ENCODE measurements at regions not wholly inside any gene's neighbourhood (a gene's known extent, or its start where the extent isn't known, plus 50 kb on each side); places are given as distances from the start of the nearest gene placed in this dataset.

DNA sequence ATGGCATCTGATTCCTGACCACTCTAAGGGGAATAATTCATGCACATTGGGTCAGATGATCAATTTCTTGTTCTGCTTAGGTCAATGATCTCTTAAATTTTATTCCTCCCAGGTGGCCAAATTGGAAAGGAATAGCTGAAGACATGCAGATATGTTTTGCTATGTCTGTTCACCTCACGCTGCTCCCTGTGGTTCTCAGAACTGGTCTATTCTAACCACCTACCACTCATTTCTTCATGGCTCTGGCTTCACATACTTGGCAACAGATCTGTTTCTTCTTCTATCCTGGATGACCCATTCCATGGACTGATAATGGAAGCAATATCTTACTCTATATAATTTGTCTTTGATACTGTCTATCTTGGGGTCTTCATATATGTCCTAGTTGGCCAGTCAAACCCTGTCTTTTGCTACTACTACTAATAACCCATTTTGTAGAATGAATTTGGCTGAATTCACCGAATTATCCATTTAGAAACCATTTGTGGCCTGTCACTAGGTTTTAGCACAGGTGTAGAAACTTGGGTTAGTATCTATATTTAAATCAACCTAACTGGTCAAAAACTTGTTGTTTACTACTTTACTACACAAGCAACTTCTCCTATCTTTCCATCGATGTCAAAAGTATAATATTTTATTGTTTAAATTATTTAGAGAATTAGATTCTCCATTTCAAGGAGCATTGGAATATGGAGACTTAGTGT, 650.9 kb downstream of the TLE4 start:
- no peak for TF ChIP-seq ZFX (IDR thresholded peaks at IDR 0.05)
- TF ChIP-seq, protein P1, sequence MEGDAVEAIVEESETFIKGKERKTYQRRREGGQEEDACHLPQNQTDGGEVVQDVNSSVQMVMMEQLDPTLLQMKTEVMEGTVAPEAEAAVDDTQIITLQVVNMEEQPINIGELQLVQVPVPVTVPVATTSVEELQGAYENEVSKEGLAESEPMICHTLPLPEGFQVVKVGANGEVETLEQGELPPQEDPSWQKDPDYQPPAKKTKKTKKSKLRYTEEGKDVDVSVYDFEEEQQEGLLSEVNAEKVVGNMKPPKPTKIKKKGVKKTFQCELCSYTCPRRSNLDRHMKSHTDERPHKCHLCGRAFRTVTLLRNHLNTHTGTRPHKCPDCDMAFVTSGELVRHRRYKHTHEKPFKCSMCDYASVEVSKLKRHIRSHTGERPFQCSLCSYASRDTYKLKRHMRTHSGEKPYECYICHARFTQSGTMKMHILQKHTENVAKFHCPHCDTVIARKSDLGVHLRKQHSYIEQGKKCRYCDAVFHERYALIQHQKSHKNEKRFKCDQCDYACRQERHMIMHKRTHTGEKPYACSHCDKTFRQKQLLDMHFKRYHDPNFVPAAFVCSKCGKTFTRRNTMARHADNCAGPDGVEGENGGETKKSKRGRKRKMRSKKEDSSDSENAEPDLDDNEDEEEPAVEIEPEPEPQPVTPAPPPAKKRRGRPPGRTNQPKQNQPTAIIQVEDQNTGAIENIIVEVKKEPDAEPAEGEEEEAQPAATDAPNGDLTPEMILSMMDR (conservative IDR thresholded peaks at IDR 0.05): no peak
- no peak overlapping the region for H3K27ac ChIP-seq

DNA sequence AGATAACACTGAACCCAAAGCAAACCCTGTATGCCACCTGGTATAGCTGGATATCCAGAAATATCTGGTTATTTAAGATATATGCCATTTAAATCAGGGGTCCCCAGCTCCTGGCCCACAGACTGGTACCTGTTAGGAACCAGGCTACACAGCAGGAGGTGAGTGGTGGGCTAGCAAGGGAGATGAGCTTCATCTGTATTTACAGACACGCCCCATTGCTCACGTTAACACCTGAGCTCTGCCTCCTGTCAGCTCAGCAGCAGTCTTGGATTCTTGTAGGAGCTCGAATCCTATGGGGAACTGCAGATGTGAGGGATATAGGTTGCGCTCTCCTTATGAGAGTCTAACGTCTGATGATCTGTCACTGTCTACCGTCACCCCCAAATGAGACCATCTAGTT, 646.6 kb downstream of the TLE4 start:
- TF ChIP-seq ZFX (IDR thresholded peaks at IDR 0.05): no peak
- TF ChIP-seq, protein P1 (conservative IDR thresholded peaks at IDR 0.05): no peak
- no peak overlapping the region for H3K27ac ChIP-seq

DNA sequence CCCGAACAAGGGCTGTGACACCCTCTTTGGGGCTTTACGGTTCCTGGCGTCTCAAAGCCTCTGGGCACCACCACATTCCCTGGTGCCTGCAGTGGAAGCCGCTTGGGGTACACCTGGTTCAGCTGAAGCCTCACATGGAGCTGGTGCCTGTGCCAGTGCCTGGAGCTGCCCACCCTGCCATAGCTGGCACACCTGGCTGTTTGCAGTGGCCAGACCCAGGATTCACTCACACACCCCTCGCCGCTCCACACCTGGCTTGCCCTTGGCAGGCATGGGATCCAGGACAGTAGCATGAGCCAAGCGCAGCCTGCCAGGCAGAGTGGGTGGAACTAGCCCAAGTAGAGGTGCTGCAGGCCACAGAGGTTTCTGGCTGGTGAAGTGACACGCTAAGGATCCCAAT, 641.8 kb downstream of the TLE4 start:
- TF ChIP-seq, protein P1 (conservative IDR thresholded peaks at IDR 0.05): no peak
- no peak overlapping the region for H3K27ac ChIP-seq

DNA sequence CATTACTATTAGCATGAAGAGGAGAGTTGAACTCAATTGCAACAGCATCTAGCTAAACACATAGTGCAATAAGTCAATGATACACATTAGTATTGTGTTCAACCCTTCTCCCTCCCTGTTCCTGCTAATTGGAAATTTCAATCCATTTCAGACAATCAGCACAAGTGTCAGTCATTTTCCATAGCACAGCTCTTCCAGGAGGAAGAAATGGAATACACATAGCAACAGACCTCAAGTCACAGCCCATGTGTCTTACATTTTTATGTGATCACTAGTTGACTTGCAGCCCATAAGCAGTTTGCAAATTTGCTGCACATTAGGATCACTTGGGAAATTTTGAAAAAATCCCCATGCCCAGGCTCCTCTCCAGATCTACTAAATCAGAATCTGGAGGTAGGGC, 636.9 kb downstream of the TLE4 start:
- TF ChIP-seq ZFX (IDR thresholded peaks at IDR 0.05): no peak
- TF ChIP-seq, protein P1 (conservative IDR thresholded peaks at IDR 0.05): no peak
- H3K27ac ChIP-seq: no peak overlapping the region

DNA sequence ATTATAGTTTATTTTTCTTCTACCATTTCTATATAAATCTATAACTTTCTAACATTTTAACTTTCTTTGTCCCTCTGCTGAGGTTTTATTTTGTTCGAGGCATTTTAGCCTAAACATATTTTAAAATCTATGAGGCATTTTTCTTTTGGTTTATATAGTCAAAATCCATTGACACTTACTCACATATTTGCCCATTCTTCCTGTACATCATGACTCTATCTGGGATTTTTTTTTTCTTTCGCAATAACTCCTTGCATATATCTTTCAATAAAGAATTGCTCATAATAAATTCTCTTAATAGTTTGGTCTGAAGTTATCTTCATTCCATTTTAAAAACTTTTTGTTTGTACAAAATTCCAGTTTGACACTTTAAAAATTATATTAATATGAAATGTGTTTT, 632.3 kb downstream of the TLE4 start:
- no peak overlapping the region for H3K27ac ChIP-seq
- TF ChIP-seq, protein P1 (conservative IDR thresholded peaks at IDR 0.05): no peak
- no peak for TF ChIP-seq ZFX (IDR thresholded peaks at IDR 0.05)

DNA sequence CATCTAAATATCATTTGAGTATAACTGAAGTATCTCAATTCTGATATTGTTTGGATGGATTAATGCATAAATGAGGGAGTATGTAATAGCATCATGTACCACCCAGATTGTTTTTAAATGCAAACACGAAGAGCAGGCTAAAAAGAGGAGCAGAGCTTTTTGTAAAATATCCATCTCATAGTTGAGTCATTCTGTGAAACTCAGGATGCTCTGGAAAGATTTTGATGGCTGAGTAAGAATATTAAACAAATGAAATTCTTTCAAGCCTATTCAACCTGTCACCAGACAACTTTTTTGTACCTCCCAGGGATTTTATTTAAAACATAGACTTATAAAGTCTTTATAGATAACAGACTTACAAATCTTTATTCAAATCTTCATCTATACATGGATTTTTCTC, 625.9 kb downstream of the TLE4 start:
- no peak for TF ChIP-seq ZFX (IDR thresholded peaks at IDR 0.05)
- TF ChIP-seq, protein P1 (conservative IDR thresholded peaks at IDR 0.05): no peak
- H3K27ac ChIP-seq: no peak overlapping the region

DNA sequence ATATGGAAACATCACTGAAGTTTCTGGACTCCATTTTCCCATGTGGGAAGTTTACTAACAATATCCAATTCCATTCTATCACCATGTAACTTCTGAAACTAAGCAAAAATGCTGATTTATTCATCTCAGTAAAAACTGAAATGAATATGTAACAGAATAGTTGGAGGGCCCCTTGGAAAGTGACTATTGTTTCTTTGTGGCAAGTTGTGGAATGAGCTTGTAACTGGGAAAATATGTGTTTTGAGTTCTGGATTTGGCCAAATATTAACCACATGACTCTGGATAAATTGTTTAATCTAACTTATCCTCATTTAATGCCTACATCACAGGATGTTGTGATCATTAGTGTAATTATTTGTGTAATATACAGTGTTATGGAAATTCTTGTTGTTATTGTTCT, 619.3 kb downstream of the TLE4 start:
- no peak overlapping the region for H3K27ac ChIP-seq
- no peak for TF ChIP-seq ZFX (IDR thresholded peaks at IDR 0.05)
- TF ChIP-seq, protein P1 (conservative IDR thresholded peaks at IDR 0.05): no peak

All from C4-2B (cell line).